ENCODE measurements at regions not wholly inside any gene's neighbourhood (a gene's known extent, or its start where the extent isn't known, plus 50 kb on each side); places are given as distances from the start of the nearest gene placed in this dataset.

DNA sequence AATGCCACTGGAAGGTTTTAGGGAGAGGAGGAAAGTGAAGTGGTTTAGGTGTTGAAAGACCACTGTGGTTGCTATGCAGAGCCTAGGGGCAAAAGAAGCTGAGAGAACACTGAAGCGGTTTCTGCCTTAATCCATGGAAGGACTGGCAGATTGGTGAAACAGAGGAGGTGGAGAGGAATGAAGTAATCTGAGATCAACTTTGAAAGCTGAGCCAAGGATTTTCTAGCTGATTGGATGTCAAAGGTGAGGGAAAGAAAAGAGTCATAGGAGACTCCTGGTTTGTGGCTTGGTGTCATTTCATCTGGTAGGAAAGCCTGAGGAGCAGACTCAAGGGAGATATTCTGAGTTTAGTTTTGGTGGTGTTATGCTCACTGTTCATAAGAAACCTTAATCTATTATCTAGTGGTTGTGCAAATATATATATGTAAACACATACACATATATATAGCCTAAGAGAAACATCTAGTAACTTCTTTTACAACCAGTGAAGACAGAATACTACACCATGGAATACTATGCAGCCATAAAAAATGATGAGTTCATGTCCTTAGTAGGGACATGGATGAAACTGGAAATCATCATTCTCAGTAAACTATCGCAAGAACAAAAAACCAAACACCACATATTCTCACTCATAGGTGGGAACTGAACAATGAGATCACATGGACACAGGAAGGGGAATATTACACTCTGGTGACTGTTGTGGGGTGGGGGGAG is 134.1 kb upstream of the CREB1 start:
- TF ChIP-seq, protein P1, sequence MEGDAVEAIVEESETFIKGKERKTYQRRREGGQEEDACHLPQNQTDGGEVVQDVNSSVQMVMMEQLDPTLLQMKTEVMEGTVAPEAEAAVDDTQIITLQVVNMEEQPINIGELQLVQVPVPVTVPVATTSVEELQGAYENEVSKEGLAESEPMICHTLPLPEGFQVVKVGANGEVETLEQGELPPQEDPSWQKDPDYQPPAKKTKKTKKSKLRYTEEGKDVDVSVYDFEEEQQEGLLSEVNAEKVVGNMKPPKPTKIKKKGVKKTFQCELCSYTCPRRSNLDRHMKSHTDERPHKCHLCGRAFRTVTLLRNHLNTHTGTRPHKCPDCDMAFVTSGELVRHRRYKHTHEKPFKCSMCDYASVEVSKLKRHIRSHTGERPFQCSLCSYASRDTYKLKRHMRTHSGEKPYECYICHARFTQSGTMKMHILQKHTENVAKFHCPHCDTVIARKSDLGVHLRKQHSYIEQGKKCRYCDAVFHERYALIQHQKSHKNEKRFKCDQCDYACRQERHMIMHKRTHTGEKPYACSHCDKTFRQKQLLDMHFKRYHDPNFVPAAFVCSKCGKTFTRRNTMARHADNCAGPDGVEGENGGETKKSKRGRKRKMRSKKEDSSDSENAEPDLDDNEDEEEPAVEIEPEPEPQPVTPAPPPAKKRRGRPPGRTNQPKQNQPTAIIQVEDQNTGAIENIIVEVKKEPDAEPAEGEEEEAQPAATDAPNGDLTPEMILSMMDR (IDR thresholded peaks at IDR 0.05), result no peak
- TF ChIP-seq POLR2A (IDR thresholded peaks at IDR 0.05; ENCODE audit: low read depth) (no peak), POLR2AphosphoS5 (IDR thresholded peaks at IDR 0.05) (no peak)
